Activated T-cell treated with anti-CD3 and anti-CD28 coated beads, Interleukin-2, amount 50 U/mL, for 4 hours (primary cell): ENCODE measurements at regions not wholly inside any gene's neighbourhood (a gene's known extent, or its start where the extent isn't known, plus 50 kb on each side); places are given as distances from the start of the nearest gene placed in this dataset.

Experiments
- ATAC-seq, 2 donors: fragments of 200-7000 bp; cut with Tn5 transposase; one replicate each; pipeline ENCODE4 v1.10.0; 2021
- DNase-seq: peaks from one replicate; pipeline ENCODE4 v3.0.0-alpha.2; 2020
- H3K27me3 Mint-ChIP-seq: one replicate; pipeline ENCODE4 v1.8.0; 2021; ENCODE audit warnings: low read depth, mixed read lengths
- H3K36me3 Mint-ChIP-seq: one replicate; pipeline ENCODE4 v1.8.0; 2022; ENCODE audit warnings: mixed read lengths; ENCODE audit not compliant: insufficient read depth
- H3K4me1 Mint-ChIP-seq: one replicate; pipeline ENCODE4 v1.8.0; 2021; ENCODE audit warnings: low read depth, mixed read lengths
- H3K4me3 Mint-ChIP-seq: one replicate; pipeline ENCODE4 v1.8.0; 2021; ENCODE audit warnings: mild to moderate bottlenecking, moderate library complexity, mixed read lengths
- H3K9me3 Mint-ChIP-seq: one replicate; pipeline ENCODE4 v1.8.0; 2021; ENCODE audit warnings: mixed read lengths

DNA sequence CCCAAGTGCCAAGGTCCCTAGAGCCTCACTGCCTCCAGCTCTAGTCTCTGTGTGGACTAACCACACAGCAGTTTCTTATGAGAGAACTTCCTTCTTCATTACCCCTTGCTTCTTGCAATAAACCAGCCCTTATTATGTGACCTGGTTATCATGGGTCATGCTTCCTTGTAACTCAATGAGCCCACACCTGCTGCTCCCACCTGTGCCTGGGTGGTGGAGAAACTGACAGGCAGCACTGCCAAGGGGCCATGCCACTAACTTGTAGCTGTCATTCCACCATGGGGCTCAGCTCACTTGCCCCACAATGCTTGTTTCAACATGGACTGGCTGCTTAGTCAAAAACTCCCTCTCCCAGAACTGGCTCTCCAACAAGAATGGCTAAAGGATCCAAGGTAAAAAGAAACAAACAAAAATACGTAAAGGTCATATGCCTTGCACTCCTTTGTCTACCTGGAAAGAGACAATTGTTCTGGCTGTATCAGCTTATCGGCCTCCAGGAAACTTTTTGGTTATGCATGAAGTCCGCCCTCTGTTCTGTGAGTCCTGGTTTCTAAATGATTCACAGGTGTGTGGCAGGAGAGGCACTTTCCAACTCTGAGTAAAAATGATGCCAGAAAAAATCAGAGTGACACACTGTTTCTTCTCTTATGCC is 446.4 kb downstream of the COG6 start:
- Mint-ChIP-seq H3K4me3 (peak overlapping the region; percentile 51), H3K27me3 (no peaks in the 10 kb centered on the region), H3K9me3 (peaks cover 11% of the 10 kb centered on the region), H3K4me1 (peaks cover 37% of the 10 kb centered on the region), H3K36me3 (peaks cover 7% of the 10 kb centered on the region)
- DNase-seq (no peak), ATAC-seq (peak; percentile 62 to 66)

DNA sequence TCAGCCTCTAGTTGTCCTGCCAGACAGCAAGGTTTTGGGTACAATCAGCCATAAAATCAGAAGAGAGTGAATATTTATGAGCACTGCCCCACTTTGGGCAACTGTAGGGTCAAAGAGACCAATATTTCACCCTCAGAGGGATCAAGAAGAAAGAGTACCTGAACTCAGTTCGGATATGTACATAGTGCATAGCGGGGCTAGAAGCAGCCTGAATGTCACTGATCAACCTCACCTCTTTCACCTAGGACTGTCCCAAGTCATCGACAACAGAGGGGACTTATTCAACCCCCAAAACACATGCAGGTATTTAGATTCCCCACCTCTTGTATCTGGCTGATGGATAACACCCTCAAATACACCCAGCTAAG is 446.9 kb downstream of the COG6 start:
- Mint-ChIP-seq H3K4me1 (peaks cover 38% of the 10 kb centered on the region), H3K27me3 (no peaks in the 10 kb centered on the region), H3K4me3 (peak overlapping the region; percentile 51), H3K36me3 (peaks cover 7% of the 10 kb centered on the region), H3K9me3 (peaks cover 11% of the 10 kb centered on the region)
- ATAC-seq, result peak in 1 of 2 donors; percentile 4
- DNase-seq, result no peak

DNA sequence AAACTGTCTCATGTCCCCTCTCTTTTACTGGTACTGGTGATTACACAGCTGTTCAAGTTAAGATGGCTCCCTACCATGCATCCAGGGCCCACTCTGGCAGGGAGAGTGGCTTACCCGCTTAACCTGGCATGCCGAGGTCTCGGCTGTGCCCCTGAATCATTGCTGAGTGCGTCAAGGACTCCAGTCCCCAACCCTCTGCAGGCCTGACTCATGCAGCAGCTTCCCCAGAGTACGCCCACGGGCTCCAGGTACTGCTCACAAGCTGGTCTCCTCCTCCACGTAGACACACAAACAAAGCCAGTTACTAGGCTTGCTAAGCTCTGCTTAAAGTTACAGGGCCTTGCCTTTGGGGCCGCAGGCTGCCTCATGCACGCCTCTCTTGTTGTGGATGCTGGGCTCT is 447.4 kb downstream of the COG6 start:
- ATAC-seq (peak; percentile 92 to 93), DNase-seq (peak; percentile 82)
- peaks cover 7% of the 10 kb centered on the region for H3K36me3 Mint-ChIP-seq
- peak overlapping the region; percentile 51 for H3K4me3 Mint-ChIP-seq
- no peaks in the 10 kb centered on the region for H3K27me3 Mint-ChIP-seq
- H3K4me1 Mint-ChIP-seq, result peaks cover 38% of the 10 kb centered on the region
- H3K9me3 Mint-ChIP-seq, result peaks cover 11% of the 10 kb centered on the region

DNA sequence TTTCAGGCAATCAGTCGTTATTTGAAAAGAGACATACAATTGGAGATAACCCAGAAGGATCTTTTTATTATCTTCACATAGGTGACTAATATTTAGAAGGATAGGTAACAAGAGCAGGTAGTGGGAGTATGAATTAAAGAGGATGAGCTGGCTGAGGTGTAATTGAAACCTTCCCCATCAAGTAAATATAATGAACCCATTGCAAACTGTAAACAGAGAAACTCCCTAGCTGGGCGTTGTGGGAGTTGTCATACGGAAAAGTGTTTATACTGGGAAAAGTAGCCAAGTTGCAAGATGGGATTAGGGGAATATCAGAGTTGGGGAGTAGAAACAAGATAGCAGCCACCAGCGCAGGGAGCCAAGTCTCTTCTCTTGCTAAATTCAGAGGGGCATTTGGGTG is 448.4 kb downstream of the COG6 start:
- Mint-ChIP-seq H3K4me1 (peaks cover 38% of the 10 kb centered on the region), H3K36me3 (peaks cover 4% of the 10 kb centered on the region), H3K4me3 (no peak overlapping the region), H3K9me3 (peaks cover 8% of the 10 kb centered on the region), H3K27me3 (no peaks in the 10 kb centered on the region)
- no peak for DNase-seq
- no peak for ATAC-seq

DNA sequence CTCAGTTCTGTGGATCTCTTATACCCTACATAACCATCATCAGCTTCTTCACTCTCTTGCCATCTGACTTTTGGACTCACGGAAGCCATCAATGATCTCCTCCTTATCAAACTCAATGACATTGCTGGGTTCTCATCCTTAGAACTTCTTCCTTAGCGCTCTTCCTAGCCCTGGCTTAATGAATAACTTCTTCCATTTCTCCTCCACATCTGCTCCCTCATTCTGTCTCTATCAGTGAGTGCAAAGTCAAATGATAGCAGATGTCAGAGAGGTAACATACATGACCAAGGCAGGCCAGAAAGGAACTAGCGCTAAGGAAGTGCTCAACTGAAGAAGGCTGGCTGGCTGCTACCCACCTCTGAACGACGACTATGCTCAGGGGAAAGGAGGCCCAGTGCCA is 449.8 kb downstream of the COG6 start:
- Mint-ChIP-seq H3K4me3 (no peak overlapping the region), H3K4me1 (peaks cover 49% of the 10 kb centered on the region), H3K36me3 (peaks cover under 1% of the 10 kb centered on the region), H3K27me3 (no peaks in the 10 kb centered on the region), H3K9me3 (peaks cover 6% of the 10 kb centered on the region)
- DNase-seq, result no peak
- ATAC-seq, result no peak

DNA sequence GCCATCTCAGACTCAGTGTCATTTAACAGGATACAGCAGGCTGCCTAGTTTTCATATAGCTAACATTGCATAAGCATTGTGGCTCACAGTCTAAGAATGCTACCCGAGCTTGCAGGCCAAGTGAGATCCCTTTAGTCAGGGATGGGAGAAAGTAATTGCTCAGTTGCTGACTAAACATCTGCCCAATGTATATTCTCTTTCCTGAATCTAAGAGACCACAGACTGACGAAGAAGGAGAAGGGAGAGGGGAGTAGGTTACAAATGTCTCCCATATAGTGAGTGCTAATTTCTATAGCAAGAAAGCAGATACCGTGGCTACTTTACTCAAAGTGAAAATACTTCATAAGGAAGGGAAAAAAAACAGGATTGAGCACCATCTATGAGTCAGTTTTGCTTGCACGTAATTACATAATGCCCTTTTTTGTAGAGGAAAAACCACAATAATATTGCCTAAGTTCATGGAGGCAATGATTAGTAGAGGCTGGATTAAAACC is 453.9 kb downstream of the COG6 start:
- DNase-seq, result no peak
- H3K4me3 Mint-ChIP-seq, result no peak overlapping the region
- H3K27me3 Mint-ChIP-seq, result no peaks in the 10 kb centered on the region
- H3K9me3 Mint-ChIP-seq, result peaks cover 4% of the 10 kb centered on the region
- ATAC-seq, result peak; percentile 87 to 89
- no peaks in the 10 kb centered on the region for H3K36me3 Mint-ChIP-seq
- peaks cover 16% of the 10 kb centered on the region for H3K4me1 Mint-ChIP-seq

DNA sequence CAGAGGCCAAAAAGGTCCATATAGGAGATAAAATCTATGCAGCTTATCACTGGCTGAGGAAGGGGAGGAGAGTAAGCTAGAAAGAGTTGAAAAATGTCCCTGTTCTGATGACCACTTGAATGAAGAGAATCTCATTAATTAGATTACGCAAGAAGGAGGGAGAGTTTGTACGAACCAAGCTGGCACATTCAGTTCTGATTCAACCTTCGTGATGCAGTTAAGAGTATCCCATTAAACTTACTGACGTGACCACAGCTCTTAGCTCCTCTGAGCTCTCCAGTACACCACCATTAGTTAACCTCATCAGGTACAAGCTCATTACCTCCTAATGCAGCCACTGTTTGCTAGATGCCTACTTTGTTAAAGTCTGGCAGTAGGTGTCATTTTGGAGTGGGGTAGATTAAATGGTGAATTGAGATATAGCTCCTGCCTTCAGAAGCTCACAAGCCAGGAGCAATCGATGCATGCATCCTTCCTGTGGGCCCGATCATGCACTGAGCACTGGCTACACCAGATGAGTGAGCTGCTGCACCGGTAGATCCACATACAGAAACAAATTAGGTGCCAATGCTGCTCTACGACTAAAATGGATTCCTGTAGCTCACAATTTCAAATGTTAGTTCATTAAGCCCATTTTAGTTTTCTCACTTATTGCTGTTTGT is 458.3 kb downstream of the COG6 start:
- ATAC-seq (no peak), DNase-seq (no peak)
- no peaks in the 10 kb centered on the region for H3K27me3 Mint-ChIP-seq
- no peak overlapping the region for H3K4me3 Mint-ChIP-seq
- H3K4me1 Mint-ChIP-seq, result peaks cover 32% of the 10 kb centered on the region
- H3K36me3 Mint-ChIP-seq, result no peaks in the 10 kb centered on the region
- H3K9me3 Mint-ChIP-seq, result peaks cover 4% of the 10 kb centered on the region

DNA sequence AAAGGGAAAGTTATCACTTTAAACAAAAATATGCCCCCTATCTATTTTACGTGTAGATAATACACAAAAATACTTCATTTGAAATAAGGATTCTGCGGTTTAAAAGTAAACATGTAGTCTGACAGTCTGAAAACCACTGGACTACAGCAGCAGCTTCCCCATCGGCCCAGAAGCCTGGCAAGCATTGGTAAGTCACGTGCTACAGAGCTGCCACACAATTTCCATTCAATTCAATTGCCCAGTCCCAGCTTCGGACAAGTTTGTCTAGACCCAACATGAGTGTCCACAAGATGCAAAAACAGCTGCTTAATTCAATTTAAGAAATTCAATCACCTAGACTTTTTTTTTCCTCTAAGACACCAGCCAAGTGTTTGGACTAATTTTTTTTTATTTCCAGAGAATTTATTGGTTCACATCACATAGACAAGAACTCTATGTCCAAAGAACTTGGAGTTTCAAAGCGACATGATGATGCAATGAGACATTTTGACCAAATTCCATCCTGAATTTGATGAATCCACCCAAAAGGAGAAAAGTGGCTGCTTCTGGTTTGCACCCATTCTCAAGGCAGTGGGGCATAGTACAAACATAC is 458.9 kb downstream of the COG6 start:
- Mint-ChIP-seq H3K4me1 (peaks cover 27% of the 10 kb centered on the region), H3K4me3 (no peak overlapping the region), H3K9me3 (peaks cover 7% of the 10 kb centered on the region), H3K36me3 (no peaks in the 10 kb centered on the region), H3K27me3 (no peaks in the 10 kb centered on the region)
- DNase-seq (no peak), ATAC-seq (no peak)

DNA sequence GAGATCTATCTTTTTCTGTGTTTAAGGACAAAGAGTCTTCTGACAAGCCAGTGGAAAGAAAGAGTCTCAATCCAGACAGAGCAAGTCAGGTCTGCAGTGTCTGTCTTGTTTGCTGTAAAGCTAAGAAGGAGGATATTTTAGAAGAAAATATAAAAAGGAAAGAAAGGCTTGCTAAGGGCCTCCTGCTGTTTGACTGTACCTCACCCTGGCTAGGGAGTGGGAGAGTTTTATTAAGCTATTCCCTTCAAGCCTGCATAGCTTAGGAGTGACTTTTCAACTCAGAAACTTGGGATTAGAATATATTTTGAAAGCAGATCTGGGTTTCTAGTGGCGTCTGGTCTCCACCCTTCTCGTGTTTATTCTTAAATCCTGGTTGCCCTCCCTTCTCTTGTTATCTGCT is 460.0 kb downstream of the COG6 start:
- no peaks in the 10 kb centered on the region for H3K36me3 Mint-ChIP-seq
- peaks cover 3% of the 10 kb centered on the region for H3K9me3 Mint-ChIP-seq
- no peak overlapping the region for H3K4me3 Mint-ChIP-seq
- H3K27me3 Mint-ChIP-seq, result no peaks in the 10 kb centered on the region
- no peak for ATAC-seq
- peaks cover 21% of the 10 kb centered on the region for H3K4me1 Mint-ChIP-seq
- no peak for DNase-seq

DNA sequence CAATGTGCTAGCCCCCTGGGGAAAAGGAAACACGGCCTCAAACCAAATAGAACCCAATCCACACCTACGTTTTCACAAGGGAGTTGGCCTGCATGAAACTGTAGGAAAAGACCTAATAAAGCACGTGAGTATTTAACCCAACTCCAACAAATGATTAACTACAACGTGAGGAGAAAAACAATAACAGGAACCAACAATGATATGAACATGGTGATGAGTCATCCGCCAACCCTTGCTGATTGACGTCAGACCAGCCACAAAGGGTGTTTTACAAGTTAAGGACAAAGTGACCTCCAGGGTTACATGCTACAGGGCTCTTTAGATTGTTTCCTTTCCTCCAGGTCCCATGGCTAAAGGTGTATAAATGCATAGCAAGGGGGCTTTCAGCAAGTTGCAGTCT is 460.5 kb downstream of the COG6 start:
- no peaks in the 10 kb centered on the region for H3K27me3 Mint-ChIP-seq
- ATAC-seq, result peak; percentile 46 to 81
- peak; percentile 21 for DNase-seq
- no peak overlapping the region for H3K4me3 Mint-ChIP-seq
- no peaks in the 10 kb centered on the region for H3K36me3 Mint-ChIP-seq
- peaks cover 21% of the 10 kb centered on the region for H3K4me1 Mint-ChIP-seq
- H3K9me3 Mint-ChIP-seq, result peaks cover 3% of the 10 kb centered on the region

DNA sequence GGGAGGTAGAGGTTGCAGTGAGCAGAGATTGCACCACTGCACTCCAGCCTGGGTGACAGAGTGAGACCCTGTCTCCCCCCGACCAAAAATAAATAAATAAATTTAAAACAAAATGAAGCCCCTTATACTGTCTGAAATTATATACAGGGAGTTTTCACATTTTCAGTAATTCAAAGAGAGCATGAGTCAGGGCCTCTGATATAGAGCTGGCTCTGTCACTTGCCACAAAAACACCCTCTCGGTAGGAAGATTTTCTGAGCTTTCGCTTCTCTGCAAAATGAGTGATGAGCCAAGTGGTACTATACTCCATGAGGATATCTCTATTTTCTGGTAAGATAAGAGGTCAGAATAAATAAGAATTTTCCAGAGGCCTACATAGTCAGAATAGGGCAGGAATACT is 462.9 kb downstream of the COG6 start:
- H3K9me3 Mint-ChIP-seq, result peaks cover 3% of the 10 kb centered on the region
- no peak overlapping the region for H3K4me3 Mint-ChIP-seq
- peaks cover 21% of the 10 kb centered on the region for H3K4me1 Mint-ChIP-seq
- H3K27me3 Mint-ChIP-seq, result no peaks in the 10 kb centered on the region
- no peak for ATAC-seq
- no peak for DNase-seq
- no peaks in the 10 kb centered on the region for H3K36me3 Mint-ChIP-seq

DNA sequence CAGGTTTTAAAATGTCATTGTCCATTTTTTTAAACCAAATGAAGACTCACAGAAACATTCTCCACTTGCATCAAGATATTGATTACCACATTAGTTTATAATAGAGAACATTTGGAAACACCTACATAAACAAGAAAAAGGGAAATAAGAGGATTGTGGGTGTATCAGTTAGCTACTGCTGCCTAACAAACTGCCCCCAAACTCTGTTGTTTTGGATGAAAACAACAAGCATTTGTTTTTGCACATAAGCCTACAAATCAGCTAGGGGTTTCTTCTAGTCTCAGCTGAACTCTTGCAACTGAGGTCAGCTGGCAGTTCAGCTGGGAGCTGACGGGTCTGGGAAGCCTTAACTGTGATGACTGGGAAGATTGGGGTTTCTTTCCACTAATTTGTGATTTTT is 464.4 kb downstream of the COG6 start:
- no peaks in the 10 kb centered on the region for H3K36me3 Mint-ChIP-seq
- H3K9me3 Mint-ChIP-seq, result peaks cover 3% of the 10 kb centered on the region
- peaks cover 21% of the 10 kb centered on the region for H3K4me1 Mint-ChIP-seq
- H3K4me3 Mint-ChIP-seq, result no peak overlapping the region
- DNase-seq (no peak), ATAC-seq (no peak)
- no peaks in the 10 kb centered on the region for H3K27me3 Mint-ChIP-seq

DNA sequence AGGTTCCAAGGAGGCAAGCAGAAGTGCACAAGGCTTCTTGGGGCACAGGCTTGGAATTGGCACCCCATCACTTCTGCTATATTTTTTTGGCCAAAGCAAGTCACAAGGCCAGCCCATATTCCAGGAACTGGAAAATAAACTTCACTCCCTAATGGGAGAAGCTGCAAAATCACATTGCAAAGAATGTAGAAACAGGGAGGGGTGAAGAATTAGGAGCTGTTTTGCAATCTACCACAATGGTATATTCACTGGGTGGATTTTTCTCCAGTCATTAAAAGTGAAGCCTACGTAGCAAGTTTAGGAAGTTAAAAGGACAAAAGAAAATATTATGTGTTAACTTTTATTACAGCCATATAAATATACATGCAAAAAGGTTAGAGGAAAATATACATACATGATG is 464.8 kb downstream of the COG6 start:
- Mint-ChIP-seq H3K9me3 (peaks cover 3% of the 10 kb centered on the region), H3K27me3 (no peaks in the 10 kb centered on the region), H3K4me3 (no peak overlapping the region), H3K4me1 (peaks cover 19% of the 10 kb centered on the region), H3K36me3 (no peaks in the 10 kb centered on the region)
- ATAC-seq (no peak), DNase-seq (no peak)

DNA sequence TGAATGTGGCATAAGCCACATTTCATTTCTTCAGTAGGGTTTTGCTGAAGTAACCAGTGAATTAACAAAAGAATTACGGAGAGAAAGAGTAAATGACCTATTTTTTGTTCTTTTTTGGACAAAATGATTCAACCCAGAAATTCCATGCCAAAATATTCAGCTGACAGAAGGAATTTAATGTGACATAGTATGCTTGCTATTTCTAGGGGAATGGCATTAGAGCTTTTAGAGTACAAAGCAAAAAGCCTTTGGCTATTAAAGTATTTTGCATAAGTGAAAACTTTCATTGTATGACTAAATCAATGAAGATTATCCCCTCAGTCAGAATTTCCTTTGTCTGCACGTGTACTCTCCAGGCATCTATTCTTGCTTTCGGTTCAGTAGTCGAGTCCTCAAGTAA is 465.3 kb downstream of the COG6 start:
- DNase-seq (no peak), ATAC-seq (no peak)
- Mint-ChIP-seq H3K9me3 (peaks cover 3% of the 10 kb centered on the region), H3K4me3 (no peak overlapping the region), H3K36me3 (no peaks in the 10 kb centered on the region), H3K27me3 (no peaks in the 10 kb centered on the region), H3K4me1 (peaks cover 17% of the 10 kb centered on the region)

DNA sequence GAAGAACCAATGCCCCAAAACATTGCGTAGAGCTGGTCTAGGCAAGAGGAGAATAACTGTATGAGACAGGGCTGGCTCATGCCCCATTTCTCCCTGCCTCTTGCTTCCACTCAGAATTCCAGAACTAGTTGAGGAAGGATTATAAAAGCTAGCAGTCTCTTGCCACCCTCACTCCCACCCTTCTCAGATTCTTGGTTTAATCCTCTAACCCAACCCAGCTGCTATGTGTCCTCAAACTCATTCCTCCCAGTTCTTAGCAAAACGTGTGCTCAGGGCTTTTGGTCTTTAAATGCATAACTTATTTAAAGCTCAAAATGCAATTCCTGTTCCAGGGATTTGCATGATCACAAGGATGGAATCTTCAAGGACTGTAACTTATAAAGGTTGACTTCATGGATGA is 466.3 kb downstream of the COG6 start:
- H3K4me1 Mint-ChIP-seq, result peaks cover 14% of the 10 kb centered on the region
- H3K27me3 Mint-ChIP-seq, result no peaks in the 10 kb centered on the region
- no peak overlapping the region for H3K4me3 Mint-ChIP-seq
- H3K9me3 Mint-ChIP-seq, result peaks cover 3% of the 10 kb centered on the region
- no peaks in the 10 kb centered on the region for H3K36me3 Mint-ChIP-seq
- DNase-seq, result no peak
- no peak for ATAC-seq
